ENCODE measurements at regions not wholly inside any gene's neighbourhood (a gene's known extent, or its start where the extent isn't known, plus 50 kb on each side); places are given as distances from the start of the nearest gene placed in this dataset.

DNA sequence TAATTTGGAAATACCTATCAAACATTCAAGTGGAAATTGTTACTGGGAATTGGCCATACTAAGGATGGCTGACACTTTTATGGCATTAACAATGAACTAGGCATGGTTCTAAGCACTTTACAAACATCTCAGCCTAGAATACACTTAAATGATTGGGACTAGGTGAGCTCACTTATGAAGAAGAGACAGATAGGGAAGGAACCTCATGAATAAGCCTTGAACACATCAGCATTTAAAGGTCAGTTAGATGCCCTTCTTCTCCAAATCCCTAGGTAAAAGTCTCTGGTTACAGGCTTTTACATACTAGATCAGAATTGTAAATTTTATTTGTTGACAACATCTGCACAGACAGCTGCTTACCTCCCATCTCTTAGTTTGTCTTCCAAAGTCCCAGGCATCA lies 488.6 kb downstream of the RMST start:
- no peaks in the 10 kb centered on the region for H3K9me3 ChIP-seq
- H3K4me1 ChIP-seq (replicated peaks), result no peaks in the 10 kb centered on the region
- H3K36me3 ChIP-seq, result no peaks in the 10 kb centered on the region
- intact Hi-C loops (cut with DNase I), result no loop called here
- TF ChIP-seq, protein P1, sequence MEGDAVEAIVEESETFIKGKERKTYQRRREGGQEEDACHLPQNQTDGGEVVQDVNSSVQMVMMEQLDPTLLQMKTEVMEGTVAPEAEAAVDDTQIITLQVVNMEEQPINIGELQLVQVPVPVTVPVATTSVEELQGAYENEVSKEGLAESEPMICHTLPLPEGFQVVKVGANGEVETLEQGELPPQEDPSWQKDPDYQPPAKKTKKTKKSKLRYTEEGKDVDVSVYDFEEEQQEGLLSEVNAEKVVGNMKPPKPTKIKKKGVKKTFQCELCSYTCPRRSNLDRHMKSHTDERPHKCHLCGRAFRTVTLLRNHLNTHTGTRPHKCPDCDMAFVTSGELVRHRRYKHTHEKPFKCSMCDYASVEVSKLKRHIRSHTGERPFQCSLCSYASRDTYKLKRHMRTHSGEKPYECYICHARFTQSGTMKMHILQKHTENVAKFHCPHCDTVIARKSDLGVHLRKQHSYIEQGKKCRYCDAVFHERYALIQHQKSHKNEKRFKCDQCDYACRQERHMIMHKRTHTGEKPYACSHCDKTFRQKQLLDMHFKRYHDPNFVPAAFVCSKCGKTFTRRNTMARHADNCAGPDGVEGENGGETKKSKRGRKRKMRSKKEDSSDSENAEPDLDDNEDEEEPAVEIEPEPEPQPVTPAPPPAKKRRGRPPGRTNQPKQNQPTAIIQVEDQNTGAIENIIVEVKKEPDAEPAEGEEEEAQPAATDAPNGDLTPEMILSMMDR (IDR thresholded peaks at IDR 0.05), result no peak
- TF ChIP-seq POLR2A (IDR thresholded peaks at IDR 0.05) (no peak), POLR2AphosphoS5 (IDR thresholded peaks at IDR 0.05) (no peak)
- no peak overlapping the region for H3K27ac ChIP-seq
- DNase-seq (ENCODE audit: low spot score), result no peak
- no peaks in the 10 kb centered on the region for H3K27me3 ChIP-seq (replicated peaks; ENCODE audit: insufficient read depth)
- H3K4me3 ChIP-seq, result no peak overlapping the region

DNA sequence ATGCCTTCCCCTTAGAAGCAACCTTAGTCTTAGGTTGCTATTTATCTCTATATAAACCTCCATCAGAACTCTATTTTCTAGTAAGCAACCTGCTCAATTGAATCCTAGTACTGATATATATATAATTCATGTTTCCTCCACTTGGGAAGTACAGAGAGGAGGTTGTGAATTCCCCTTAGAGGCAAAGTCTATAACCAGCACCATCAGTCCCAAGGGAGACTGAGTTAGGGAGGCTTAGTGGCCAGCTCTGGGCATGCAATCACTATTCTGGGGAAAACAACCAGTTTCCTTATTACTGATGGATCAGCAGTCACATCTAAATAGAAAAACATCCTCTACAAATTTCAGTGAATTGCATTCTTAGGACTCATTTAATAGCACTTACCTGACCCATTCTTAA lies 489.1 kb downstream of the RMST start:
- Histone ChIP-seq H3K27me3 (replicated peaks; ENCODE audit: insufficient read depth) (no peaks in the 10 kb centered on the region), H3K4me3 (no peak overlapping the region), H3K27ac (no peak overlapping the region), H3K9me3 (no peaks in the 10 kb centered on the region), H3K4me1 (replicated peaks) (no peaks in the 10 kb centered on the region), H3K36me3 (no peaks in the 10 kb centered on the region)
- DNase-seq (ENCODE audit: low spot score), result no peak
- TF ChIP-seq POLR2AphosphoS5 (IDR thresholded peaks at IDR 0.05) (no peak), POLR2A (IDR thresholded peaks at IDR 0.05) (no peak)
- TF ChIP-seq, protein P1 (IDR thresholded peaks at IDR 0.05), result no peak
- intact Hi-C loops (cut with DNase I), result no loop called here

DNA sequence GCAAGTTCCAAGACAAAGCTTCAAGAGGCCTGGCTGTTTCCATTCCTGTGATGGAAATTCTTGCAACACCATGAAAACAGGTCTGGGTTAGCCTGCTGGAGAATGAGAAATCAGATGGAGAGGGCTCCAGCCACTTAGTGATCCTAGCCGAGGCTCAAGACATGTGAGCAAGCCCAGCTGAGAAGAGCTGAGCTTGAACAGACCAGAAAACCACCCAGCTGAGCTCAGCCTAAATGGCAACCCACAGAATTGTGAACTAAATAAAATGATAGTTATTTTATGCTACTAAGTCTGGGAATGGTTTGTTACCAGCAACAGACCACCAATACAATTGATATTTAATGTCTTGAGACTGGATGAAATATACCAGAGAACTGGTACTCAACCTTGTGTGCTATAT lies 494.5 kb downstream of the RMST start:
- no peak for TF ChIP-seq POLR2A (IDR thresholded peaks at IDR 0.05)
- TF ChIP-seq, protein P1 (IDR thresholded peaks at IDR 0.05), result no peak
- no peak for TF ChIP-seq POLR2AphosphoS5 (IDR thresholded peaks at IDR 0.05)
- intact Hi-C loops (cut with DNase I), result no loop called here
- Histone ChIP-seq H3K9me3 (no peaks in the 10 kb centered on the region), H3K27me3 (replicated peaks; ENCODE audit: insufficient read depth) (no peaks in the 10 kb centered on the region), H3K36me3 (no peaks in the 10 kb centered on the region), H3K27ac (no peak overlapping the region), H3K4me1 (replicated peaks) (no peaks in the 10 kb centered on the region), H3K4me3 (no peak overlapping the region)
- 92% methylated on average over 1 of the region's 1 CpG for WGBS
- DNase-seq (ENCODE audit: low spot score), result no peak

DNA sequence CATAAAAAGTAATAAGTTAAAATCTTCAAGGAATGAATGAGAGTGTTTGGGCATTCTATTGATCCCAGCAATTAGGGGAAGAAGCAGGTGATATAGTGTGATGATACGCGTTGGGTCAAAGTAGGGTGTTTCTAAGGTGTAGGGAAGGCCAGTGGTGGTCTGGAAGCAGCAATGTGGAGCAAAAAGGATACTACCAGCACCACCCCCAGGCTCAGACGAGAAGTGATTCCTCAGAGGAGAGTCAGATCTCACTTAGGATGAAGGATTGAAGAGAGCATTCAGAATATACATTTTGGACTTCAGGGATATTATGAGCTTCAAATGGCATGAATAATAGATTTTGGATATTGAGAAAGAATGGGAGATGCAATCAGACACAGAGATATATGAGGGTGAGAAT lies 497.6 kb downstream of the RMST start:
- H3K36me3 ChIP-seq, result no peaks in the 10 kb centered on the region
- no peaks in the 10 kb centered on the region for H3K9me3 ChIP-seq
- H3K4me1 ChIP-seq (replicated peaks), result no peaks in the 10 kb centered on the region
- no peak overlapping the region for H3K4me3 ChIP-seq
- intact Hi-C loops (cut with DNase I), result no loop called here
- H3K27ac ChIP-seq, result no peak overlapping the region
- no peak for TF ChIP-seq POLR2AphosphoS5 (IDR thresholded peaks at IDR 0.05)
- DNase-seq (ENCODE audit: low spot score), result no peak
- no peaks in the 10 kb centered on the region for H3K27me3 ChIP-seq (replicated peaks; ENCODE audit: insufficient read depth)
- WGBS, result 62% methylated on average over 3 of the region's 3 CpGs

DNA sequence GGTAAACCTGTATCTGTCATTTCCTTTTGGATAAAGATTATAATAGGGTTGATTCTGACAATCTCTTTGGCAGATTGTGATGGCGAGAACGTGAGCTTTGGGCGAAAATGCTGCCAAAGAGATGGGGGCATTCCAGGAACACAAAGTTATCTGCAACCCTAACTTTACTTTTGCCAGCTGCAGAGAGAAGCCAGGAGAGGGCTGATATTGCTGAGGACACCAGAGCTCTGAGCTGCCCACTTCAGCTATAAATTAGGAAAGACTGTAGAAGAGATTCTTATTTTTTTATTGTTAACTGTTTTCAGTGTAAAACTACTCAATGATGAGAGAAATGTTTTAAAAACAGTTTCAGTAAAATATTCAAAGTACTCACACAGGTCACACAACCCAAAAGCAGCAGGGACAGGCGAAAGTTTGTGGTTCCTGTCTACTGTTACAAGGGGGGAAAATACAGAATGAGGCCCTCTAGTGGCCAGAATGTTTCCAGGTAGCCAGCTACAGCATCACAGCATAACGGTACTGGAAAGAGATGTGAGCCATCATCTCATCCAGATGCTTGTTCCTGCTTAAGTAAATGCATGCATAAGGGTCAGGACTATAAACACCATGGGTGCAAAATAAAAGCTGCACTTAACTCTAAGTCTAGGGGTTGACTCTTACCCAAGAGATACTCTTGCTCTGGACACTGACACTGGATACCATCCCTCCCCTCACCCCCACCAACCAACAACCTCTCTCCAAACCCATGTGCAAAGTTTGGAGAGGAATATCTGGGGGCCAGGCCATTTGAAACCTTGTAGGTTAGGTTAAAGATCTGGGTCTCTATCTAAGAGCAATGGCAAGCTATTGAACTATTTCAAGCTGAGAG lies 498.4 kb downstream of the RMST start:
- Histone ChIP-seq H3K27me3 (replicated peaks; ENCODE audit: insufficient read depth) (no peaks in the 10 kb centered on the region), H3K36me3 (no peaks in the 10 kb centered on the region), H3K27ac (no peak overlapping the region), H3K9me3 (no peaks in the 10 kb centered on the region), H3K4me3 (no peak overlapping the region), H3K4me1 (replicated peaks) (no peaks in the 10 kb centered on the region)
- TF ChIP-seq POLR2A (IDR thresholded peaks at IDR 0.05), result no peak
- TF ChIP-seq, protein P1 (IDR thresholded peaks at IDR 0.05), result peak in 3 of 4 experiments; percentile 42 to 51 (median 50)
- peak; percentile 30 for DNase-seq (ENCODE audit: low spot score)
- WGBS, result 76% methylated on average over 5 of the region's 5 CpGs
- intact Hi-C loops (cut with DNase I), result no loop called here
